HFF-Myc (cell line): ENCODE measurements at regions not wholly inside any gene's neighbourhood (a gene's known extent, or its start where the extent isn't known, plus 50 kb on each side); places are given as distances from the start of the nearest gene placed in this dataset.

ENCODE experiments used
- DNase-seq: peaks from one replicate; pipeline ENCODE4 v3.0.0-alpha.2; 2011; ENCODE audit warnings: low read depth; ENCODE audit errors: extremely low read depth
- H3K4me3 ChIP-seq: replicated peaks from 2 replicates; pipeline ENCODE4 v1.5.1; 2011; ENCODE audit warnings: low read depth, mild to moderate bottlenecking, control low read depth, low read length
- CTCF ChIP-seq: IDR thresholded peaks from 2 replicates; pipeline ENCODE4 v1.5.1; 2012; ENCODE audit warnings: mild to moderate bottlenecking, low read depth, low read length, control low read depth; ENCODE audit errors: missing control alignments

GRCh38 chr7:119483364-119483763 is 789.6 kb upstream of the KCND2 start:
- DNase-seq: no peak
- no peak overlapping the region for H3K4me3 ChIP-seq
- no peak for TF ChIP-seq CTCF

GRCh38 chr7:119514326-119514725 is 758.6 kb upstream of the KCND2 start:
- H3K4me3 ChIP-seq: no peak overlapping the region
- no peak for DNase-seq
- no peak for TF ChIP-seq CTCF

- no peak for DNase-seq
- H3K4me3 ChIP-seq: no peak overlapping the region
- no peak for TF ChIP-seq CTCF
These were observed 757.8 kb upstream of the KCND2 start for GRCh38 chr7:119515214-119515613.

- DNase-seq: no peak
- no peak for TF ChIP-seq CTCF
- H3K4me3 ChIP-seq: no peak overlapping the region
These were observed 757.0 kb upstream of the KCND2 start for GRCh38 chr7:119515962-119516361.

GRCh38 chr7:119522263-119522662 is 750.7 kb upstream of the KCND2 start:
- TF ChIP-seq CTCF: no peak
- H3K4me3 ChIP-seq: no peak overlapping the region
- DNase-seq: no peak

GRCh38 chr7:119522698-119523097 is 750.3 kb upstream of the KCND2 start:
- H3K4me3 ChIP-seq: no peak overlapping the region
- DNase-seq: no peak
- no peak for TF ChIP-seq CTCF

GRCh38 chr7:119545118-119545517 is 727.9 kb upstream of the KCND2 start:
- no peak for DNase-seq
- no peak for TF ChIP-seq CTCF
- H3K4me3 ChIP-seq: no peak overlapping the region
